ENCODE measurements at regions not wholly inside any gene's neighbourhood (a gene's known extent, or its start where the extent isn't known, plus 50 kb on each side); places are given as distances from the start of the nearest gene placed in this dataset.

DNA sequence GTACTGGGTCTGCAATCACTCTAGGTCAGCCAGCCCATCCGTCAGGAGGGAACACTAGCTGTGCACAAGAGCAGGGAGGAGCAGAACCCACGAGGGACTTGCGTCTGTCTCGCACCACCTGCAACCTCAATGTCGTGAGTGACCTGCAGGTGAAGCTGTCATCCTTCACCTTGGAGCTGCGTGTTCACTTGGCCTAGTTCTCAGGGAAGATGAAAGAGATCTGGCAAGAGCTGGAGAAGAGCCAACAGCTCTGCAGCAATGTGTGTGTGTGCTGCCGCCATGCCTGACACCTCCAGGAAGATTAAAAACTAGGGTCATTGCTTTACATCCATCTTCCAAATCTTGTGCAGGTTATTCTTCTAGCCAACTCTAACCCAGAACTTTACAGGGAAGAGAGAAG is 117.6 kb upstream of the MRI1 start:
- no peak for DNase-seq
- H3K4me1 ChIP-seq (ENCODE audit: control insufficient read depth in 1 of 2, insufficient read depth in 2 of 2, low read depth in 1 of 2, low read length in 1 of 2): no peaks in the 10 kb centered on the region
- H3K4me2 ChIP-seq: no peak overlapping the region
- CTCF ChIA-PET: no interaction called here
- H3K4me3 ChIP-seq (ENCODE audit: low read depth in 2 of 2, low read length in 1 of 2): no peak overlapping the region
- H3K27ac ChIP-seq (ENCODE audit: low read depth in 2 of 2, low read length in 1 of 2): no peak overlapping the region
- no peaks in the 10 kb centered on the region for H3K9me2 ChIP-seq
- WGBS (ENCODE audit: low lambda C conversion rate): 16% methylated on average over 7 of the region's 7 CpGs
- POLR2A ChIA-PET: no interaction called here
- no peaks in the 10 kb centered on the region for H4K20me1 ChIP-seq (ENCODE audit: insufficient read depth)
- H3K9me3 ChIP-seq: no peaks in the 10 kb centered on the region
- no peak overlapping the region for H2AFZ ChIP-seq (ENCODE audit: low read depth)
- H3F3A ChIP-seq (replicated peaks; ENCODE audit: insufficient read depth): no peaks in the 10 kb centered on the region
- H3K79me2 ChIP-seq (ENCODE audit: insufficient read depth): no peaks in the 10 kb centered on the region
- H3K36me3 ChIP-seq (replicated peaks in 1 of 2; ENCODE audit: control insufficient read depth in 1 of 2, insufficient read depth in 2 of 2, low read length in 1 of 2): no peaks in the 10 kb centered on the region
- no peak overlapping the region for H3K9ac ChIP-seq
- TF ChIP-seq GABPA (IDR thresholded peaks at IDR 0.05; ENCODE audit: low read depth): no peak
- TF ChIP-seq, protein P1, sequence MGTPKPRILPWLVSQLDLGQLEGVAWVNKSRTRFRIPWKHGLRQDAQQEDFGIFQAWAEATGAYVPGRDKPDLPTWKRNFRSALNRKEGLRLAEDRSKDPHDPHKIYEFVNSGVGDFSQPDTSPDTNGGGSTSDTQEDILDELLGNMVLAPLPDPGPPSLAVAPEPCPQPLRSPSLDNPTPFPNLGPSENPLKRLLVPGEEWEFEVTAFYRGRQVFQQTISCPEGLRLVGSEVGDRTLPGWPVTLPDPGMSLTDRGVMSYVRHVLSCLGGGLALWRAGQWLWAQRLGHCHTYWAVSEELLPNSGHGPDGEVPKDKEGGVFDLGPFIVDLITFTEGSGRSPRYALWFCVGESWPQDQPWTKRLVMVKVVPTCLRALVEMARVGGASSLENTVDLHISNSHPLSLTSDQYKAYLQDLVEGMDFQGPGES (IDR thresholded peaks at IDR 0.05; ENCODE audit: low read depth, low read length): no peak
- no peak for TF ChIP-seq MXI1 (IDR thresholded peaks at IDR 0.05; ENCODE audit: low read depth, low read length)
- no peak for TF ChIP-seq GATA2 (CRISPR knock-in tag; IDR thresholded peaks at IDR 0.05)
- TF ChIP-seq, protein P2, sequence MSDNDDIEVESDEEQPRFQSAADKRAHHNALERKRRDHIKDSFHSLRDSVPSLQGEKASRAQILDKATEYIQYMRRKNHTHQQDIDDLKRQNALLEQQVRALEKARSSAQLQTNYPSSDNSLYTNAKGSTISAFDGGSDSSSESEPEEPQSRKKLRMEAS (IDR thresholded peaks at IDR 0.05; ENCODE audit: low read depth): no peak
- no peak for TF ChIP-seq CHD2 (IDR thresholded peaks at IDR 0.05; ENCODE audit: low read length, partially characterized antibody)
- TF ChIP-seq MEF2A (IDR thresholded peaks at IDR 0.05; ENCODE audit: borderline replicate concordance, low read depth): no peak
- no peak for TF ChIP-seq RFX5 (IDR thresholded peaks at IDR 0.05; ENCODE audit: low read length)
- TF ChIP-seq SIN3A (IDR thresholded peaks at IDR 0.05; ENCODE audit: borderline replicate concordance, low read depth, low read length): no peak
- TF ChIP-seq, protein P3, sequence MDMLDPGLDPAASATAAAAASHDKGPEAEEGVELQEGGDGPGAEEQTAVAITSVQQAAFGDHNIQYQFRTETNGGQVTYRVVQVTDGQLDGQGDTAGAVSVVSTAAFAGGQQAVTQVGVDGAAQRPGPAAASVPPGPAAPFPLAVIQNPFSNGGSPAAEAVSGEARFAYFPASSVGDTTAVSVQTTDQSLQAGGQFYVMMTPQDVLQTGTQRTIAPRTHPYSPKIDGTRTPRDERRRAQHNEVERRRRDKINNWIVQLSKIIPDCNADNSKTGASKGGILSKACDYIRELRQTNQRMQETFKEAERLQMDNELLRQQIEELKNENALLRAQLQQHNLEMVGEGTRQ (IDR thresholded peaks at IDR 0.05; ENCODE audit: borderline replicate concordance, low read depth, low read length): no peak
- no peak for TF ChIP-seq TEAD4 (IDR thresholded peaks at IDR 0.05; ENCODE audit: borderline replicate concordance, insufficient read depth)
- TF ChIP-seq TCF12 (IDR thresholded peaks at IDR 0.05): no peak
- no peak for TF ChIP-seq RXRA (IDR thresholded peaks at IDR 0.05; ENCODE audit: borderline replicate concordance, low read depth)
- peaks cover 14% of the 10 kb centered on the region; the same call in 1 of the 2 replicates for H3K27me3 ChIP-seq (ENCODE audit: insufficient read depth)

DNA sequence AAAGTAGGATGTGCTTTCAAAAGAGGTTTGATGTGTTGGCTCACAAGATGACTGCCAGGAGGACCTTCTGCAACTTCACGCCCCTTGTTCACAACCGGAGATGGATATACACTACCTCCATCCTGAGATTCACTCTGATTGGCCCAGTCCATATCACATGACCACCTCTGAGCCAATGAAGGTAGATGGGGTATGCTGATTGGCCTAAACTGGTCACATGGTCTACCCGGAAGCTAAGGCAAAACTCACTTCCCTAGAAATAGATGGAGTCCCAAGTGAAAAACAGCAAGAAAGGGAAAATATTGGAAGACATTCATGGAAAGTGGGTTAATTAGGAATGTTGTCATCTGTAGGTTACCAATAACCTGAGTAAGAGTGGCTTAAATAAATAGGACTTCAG is 119.7 kb upstream of the MRI1 start:
- H3K9me2 ChIP-seq: no peaks in the 10 kb centered on the region
- no peaks in the 10 kb centered on the region for H3K9me3 ChIP-seq
- no peak overlapping the region for H3K9ac ChIP-seq
- H3K27me3 ChIP-seq (ENCODE audit: insufficient read depth): peaks cover 3% of the 10 kb centered on the region; the same call in 1 of the 2 replicates
- no peak overlapping the region for H3K4me3 ChIP-seq (ENCODE audit: low read depth in 2 of 2, low read length in 1 of 2)
- WGBS (ENCODE audit: low lambda C conversion rate): 17% methylated on average over 3 of the region's 3 CpGs
- TF ChIP-seq EZH2phosphoT487 (IDR thresholded peaks at IDR 0.05; ENCODE audit: borderline replicate concordance, low read depth) (no peak), YY1 (IDR thresholded peaks at IDR 0.05; ENCODE audit: low read depth) (no peak), EP300 (IDR thresholded peaks at IDR 0.05; ENCODE audit: borderline replicate concordance in 1 of 2, low read depth in 1 of 2, low read length in 1 of 2) (no peak), NFIC (IDR thresholded peaks at IDR 0.05; ENCODE audit: borderline replicate concordance) (no peak), TAF1 (IDR thresholded peaks at IDR 0.05; ENCODE audit: borderline replicate concordance, low read depth, low read length) (no peak), ELF1 (IDR thresholded peaks at IDR 0.05) (peak; percentile 7; the same call in 1 of the 2 replicates), SMC3 (IDR thresholded peaks at IDR 0.05; ENCODE audit: low read depth, low read length) (no peak), RFX5 (IDR thresholded peaks at IDR 0.05; ENCODE audit: low read length) (no peak), FOXJ3 (CRISPR knock-in tag; IDR thresholded peaks at IDR 0.05) (no peak)
- TF ChIP-seq, protein P4, sequence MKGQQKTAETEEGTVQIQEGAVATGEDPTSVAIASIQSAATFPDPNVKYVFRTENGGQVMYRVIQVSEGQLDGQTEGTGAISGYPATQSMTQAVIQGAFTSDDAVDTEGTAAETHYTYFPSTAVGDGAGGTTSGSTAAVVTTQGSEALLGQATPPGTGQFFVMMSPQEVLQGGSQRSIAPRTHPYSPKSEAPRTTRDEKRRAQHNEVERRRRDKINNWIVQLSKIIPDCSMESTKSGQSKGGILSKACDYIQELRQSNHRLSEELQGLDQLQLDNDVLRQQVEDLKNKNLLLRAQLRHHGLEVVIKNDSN (IDR thresholded peaks at IDR 0.05; ENCODE audit: borderline replicate concordance, low read depth): peak; percentile 75; the same call in 1 of the 2 replicates
- TF ChIP-seq, protein P1 (IDR thresholded peaks at IDR 0.05; ENCODE audit: low read depth, low read length): no peak
- H3K4me2 ChIP-seq: no peak overlapping the region
- POLR2A ChIA-PET: no interaction called here
- H3K36me3 ChIP-seq (replicated peaks in 1 of 2; ENCODE audit: control insufficient read depth in 1 of 2, insufficient read depth in 2 of 2, low read length in 1 of 2): no peaks in the 10 kb centered on the region
- H2AFZ ChIP-seq (ENCODE audit: low read depth): no peak overlapping the region
- no peaks in the 10 kb centered on the region for H3F3A ChIP-seq (replicated peaks; ENCODE audit: insufficient read depth)
- no peaks in the 10 kb centered on the region for H3K4me1 ChIP-seq (ENCODE audit: control insufficient read depth in 1 of 2, insufficient read depth in 2 of 2, low read depth in 1 of 2, low read length in 1 of 2)
- no peaks in the 10 kb centered on the region for H3K79me2 ChIP-seq (ENCODE audit: insufficient read depth)
- H3K27ac ChIP-seq (ENCODE audit: low read depth in 2 of 2, low read length in 1 of 2): no peak overlapping the region
- peak; percentile 33 for DNase-seq
- CTCF ChIA-PET: no interaction called here
- H4K20me1 ChIP-seq (ENCODE audit: insufficient read depth): no peaks in the 10 kb centered on the region

Measured in SK-N-SH (cell line).